SK-N-SH treated with all-trans-retinoic acid at 6 μM for 48 hours (cell line): ENCODE measurements at regions not wholly inside any gene's neighbourhood (a gene's known extent, or its start where the extent isn't known, plus 50 kb on each side); places are given as distances from the start of the nearest gene placed in this dataset.

ENCODE experiments used
- RARB ChIP-seq: fragments of 250-450 bp; sonication (Bioruptor Pico); IDR thresholded peaks from 2 replicates; pipeline ENCODE4 v1.8.0; 2021; ENCODE audit warnings: mild to moderate bottlenecking, moderate library complexity
- ZFP3 ChIP-seq: fragments of 250-450 bp; sonication (Bioruptor Pico); IDR thresholded peaks from 2 replicates; pipeline ENCODE4 v1.5.0; 2020; ENCODE audit warnings: mild to moderate bottlenecking, moderate library complexity
- TF ChIP-seq, protein P1 (sequence below): fragments of 250-450 bp; sonication (Bioruptor Pico); IDR thresholded peaks from 2 replicates; pipeline ENCODE4 v1.8.0; 2020; ENCODE audit warnings: mild to moderate bottlenecking, moderate library complexity, borderline replicate concordance

DNA sequence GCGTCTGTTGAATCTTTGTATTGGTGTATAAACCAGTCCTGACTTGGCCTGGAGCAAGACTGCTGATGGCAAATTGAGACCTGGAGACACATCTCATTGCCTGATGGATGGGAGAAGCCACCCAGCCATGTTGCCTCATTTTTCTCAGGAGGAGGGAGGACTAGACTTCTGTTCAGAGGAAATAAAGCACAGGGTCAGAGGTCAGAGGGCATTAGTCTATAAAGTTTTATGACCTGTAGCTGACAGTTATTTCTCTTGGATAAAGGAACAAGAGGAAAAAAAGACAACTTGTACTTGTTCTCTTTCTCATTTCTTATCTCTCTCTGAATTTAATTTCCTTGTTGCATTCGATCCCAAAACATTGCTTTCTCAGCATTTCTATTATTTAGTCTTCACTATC, 775.9 kb downstream of the SQOR start:
- TF ChIP-seq RARB (CRISPR knock-in tag) (no peak), ZFP3 (CRISPR knock-in tag) (no peak)
- TF ChIP-seq, protein P1, sequence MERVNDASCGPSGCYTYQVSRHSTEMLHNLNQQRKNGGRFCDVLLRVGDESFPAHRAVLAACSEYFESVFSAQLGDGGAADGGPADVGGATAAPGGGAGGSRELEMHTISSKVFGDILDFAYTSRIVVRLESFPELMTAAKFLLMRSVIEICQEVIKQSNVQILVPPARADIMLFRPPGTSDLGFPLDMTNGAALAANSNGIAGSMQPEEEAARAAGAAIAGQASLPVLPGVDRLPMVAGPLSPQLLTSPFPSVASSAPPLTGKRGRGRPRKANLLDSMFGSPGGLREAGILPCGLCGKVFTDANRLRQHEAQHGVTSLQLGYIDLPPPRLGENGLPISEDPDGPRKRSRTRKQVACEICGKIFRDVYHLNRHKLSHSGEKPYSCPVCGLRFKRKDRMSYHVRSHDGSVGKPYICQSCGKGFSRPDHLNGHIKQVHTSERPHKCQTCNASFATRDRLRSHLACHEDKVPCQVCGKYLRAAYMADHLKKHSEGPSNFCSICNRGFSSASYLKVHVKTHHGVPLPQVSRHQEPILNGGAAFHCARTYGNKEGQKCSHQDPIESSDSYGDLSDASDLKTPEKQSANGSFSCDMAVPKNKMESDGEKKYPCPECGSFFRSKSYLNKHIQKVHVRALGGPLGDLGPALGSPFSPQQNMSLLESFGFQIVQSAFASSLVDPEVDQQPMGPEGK (CRISPR knock-in tag) = no peak
